GM18502 (cell line): ENCODE measurements at regions not wholly inside any gene's neighbourhood (a gene's known extent, or its start where the extent isn't known, plus 50 kb on each side); places are given as distances from the start of the nearest gene placed in this dataset.
A peak's percentile ranks its signal among the peaks of the same experiment; 100 is the strongest.

Experiments
- ATAC-seq: cut with Tn5 transposase; IDR thresholded peaks from one replicate; pipeline ENCODE4 v1.9.1; 2021; ENCODE audit warnings: mild to moderate bottlenecking; ENCODE audit not compliant: unreplicated experiment, poor library complexity

- no peak for ATAC-seq
Measured at GRCh38 chr4:53732661-53733060, 141.4 kb upstream of the LNX1 start.

GRCh38 chr4:53730031-53730805 is 138.9 kb upstream of the LNX1 start:
- ATAC-seq = no peak

GRCh38 chr4:53722110-53722509 is 130.8 kb upstream of the LNX1 start:
- ATAC-seq = no peak

- ATAC-seq = no peak
Measured at GRCh38 chr4:53721263-53721662, 130.0 kb upstream of the LNX1 start.

- no peak for ATAC-seq
Measured at GRCh38 chr4:53720776-53721175, 129.5 kb upstream of the LNX1 start.

GRCh38 chr4:53717064-53717549 is 125.8 kb upstream of the LNX1 start:
- ATAC-seq = no peak

GRCh38 chr4:53716471-53717063 is 125.3 kb upstream of the LNX1 start:
- no peak for ATAC-seq

- no peak for ATAC-seq
Measured at GRCh38 chr4:53716011-53716410, 124.7 kb upstream of the LNX1 start.

GRCh38 chr4:53714236-53715140 is 123.2 kb upstream of the LNX1 start:
- ATAC-seq = no peak

GRCh38 chr4:53713767-53714166 is 122.5 kb upstream of the LNX1 start:
- ATAC-seq = no peak

- ATAC-seq = no peak
Measured at GRCh38 chr4:53713296-53713695, 122.0 kb upstream of the LNX1 start.

- no peak for ATAC-seq
Measured at GRCh38 chr4:53712408-53713020, 121.2 kb upstream of the LNX1 start.

- no peak for ATAC-seq
Measured at GRCh38 chr4:53711926-53712325, 120.6 kb upstream of the LNX1 start.

GRCh38 chr4:53709693-53710092 is 118.4 kb upstream of the LNX1 start:
- no peak for ATAC-seq

GRCh38 chr4:53707491-53707890 is 116.2 kb upstream of the LNX1 start:
- no peak for ATAC-seq

- ATAC-seq = peak; percentile 33
Measured at GRCh38 chr4:53706422-53707032, 115.2 kb upstream of the LNX1 start.

GRCh38 chr4:53705972-53706371 is 114.7 kb upstream of the LNX1 start:
- no peak for ATAC-seq

- peak; percentile 37 for ATAC-seq
Measured at GRCh38 chr4:53705151-53705764, 114.0 kb upstream of the LNX1 start.

GRCh38 chr4:53704329-53704728 is 113.0 kb upstream of the LNX1 start:
- ATAC-seq = no peak

- ATAC-seq = no peak
Measured at GRCh38 chr4:53703267-53703655, 112.0 kb upstream of the LNX1 start.
